Heart left ventricle (tissue), 13 donors: ENCODE measurements at regions not wholly inside any gene's neighbourhood (a gene's known extent, or its start where the extent isn't known, plus 50 kb on each side); places are given as distances from the start of the nearest gene placed in this dataset.

Experiments
- CTCF ChIP-seq, 12 donors: fragments of 200-600 bp; sonication (generic) in 4 of 12; IDR thresholded peaks; one replicate each; pipeline versions ENCODE4 v1.5.0 to v1.8.0; 2018 to 2022; ENCODE audit warnings: antibody characterized with exemption in 12 of 12, mild to moderate bottlenecking in 5 of 12
- POLR2A ChIP-seq, 2 donors: fragments of 450-650 bp; IDR thresholded peaks; one replicate each; pipeline ENCODE4 v1.6.1; 2017; ENCODE audit warnings: antibody characterized with exemption in 2 of 2, mild to moderate bottlenecking in 2 of 2, moderate library complexity in 2 of 2
- donor health status: ischemic (EF 13 %, LVEDD 7.1; RV severe dilation, severe dysfunction).
- donor health status: DM: no; HTN: yes; CAD: no.
- donor health status: DM: no; HTN: no; CAD: no.
- donor health status: ischemic (EF 25% LVEDD 6.9; RV normal size, moderate dysfunction).
- donor health status: ischemic (EF 25% LVEDD 5.7; RV mildly dilated, moderate dysfunction).
- donor health status: ischemic (EF 35%, LVEDD 5.7; RV mildly dilated, moderate dysfunction).
- donor health status: nonischemic (EF 11% LVEDD 7.7; RV severe dilation, severe dysfunction).
- donor health status: DM: yes; HTN: yes; CAD: no.
- donor health status: PGD.
- donor health status: ischemic (EF 29% LVEDD 5.4; RV normal size, mild dysfunction).
- donor health status: nonischemic (EF 23%, LVEDD 6.1; RV moderate dilation, normal function).

GRCh38 chr2:30024281-30024680 lies 102.9 kb upstream of the ALK start:
- no peak for TF ChIP-seq CTCF (IDR thresholded peaks at IDR 0.05)
- no peak for TF ChIP-seq POLR2A (IDR thresholded peaks at IDR 0.05)
